DOHH2 (cell line): ENCODE measurements at regions not wholly inside any gene's neighbourhood (a gene's known extent, or its start where the extent isn't known, plus 50 kb on each side); places are given as distances from the start of the nearest gene placed in this dataset.

Experiments used
- CTCF ChIP-seq: fragments of 200-600 bp; sonication (generic); IDR thresholded peaks from one replicate; pipeline ENCODE4 v1.5.1; 2014; ENCODE audit warnings: antibody characterized with exemption, mild to moderate bottlenecking, low read depth, low read length; ENCODE audit not compliant: poor library complexity, severe bottlenecking
- EZH2phosphoT487 ChIP-seq: fragments of 200-600 bp; sonication (generic); IDR thresholded peaks from 2 replicates; pipeline ENCODE4 v1.6.1; 2017; ENCODE audit warnings: borderline replicate concordance, mild to moderate bottlenecking, antibody characterized with exemption, low read length, moderate library complexity, mixed read lengths

- TF ChIP-seq CTCF: no peak
- no peak for TF ChIP-seq EZH2phosphoT487
Measured at GRCh38 chr12:115375186-115375991, 691.4 kb upstream of the TBX3 start.
